NCI-H2196 treated with DMSO at 0.1 percent for 48 hours (cell line): ENCODE measurements at regions not wholly inside any gene's neighbourhood (a gene's known extent, or its start where the extent isn't known, plus 50 kb on each side); places are given as distances from the start of the nearest gene placed in this dataset.

Source experiments
- DNase-seq: peaks from one replicate; lab custom pipeline; 2025; ENCODE audit not compliant: unreplicated experiment; lab: John Stamatoyannopoulos, UW

DNA sequence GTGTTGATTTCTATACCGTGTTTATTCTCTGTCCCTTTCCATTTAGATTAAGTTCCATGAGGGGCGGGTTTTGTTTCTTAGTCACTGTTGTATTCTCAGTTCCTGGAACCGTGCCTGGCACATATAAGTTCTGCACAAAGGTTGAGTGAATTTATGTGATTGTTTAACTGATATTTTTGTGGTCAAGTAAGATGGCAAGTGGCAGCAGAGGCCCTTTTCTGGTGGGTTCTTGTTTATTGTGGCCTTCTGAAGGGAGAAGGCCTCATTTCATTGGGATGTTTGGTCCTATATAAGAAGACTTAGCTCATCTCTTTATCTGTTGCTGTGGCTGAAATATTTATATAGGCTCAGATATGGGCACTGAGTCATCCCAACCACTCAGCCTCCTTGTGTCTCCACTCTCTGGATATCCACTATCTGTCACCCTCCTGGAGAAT, 262.5 kb downstream of the PSAT1 start:
- no peak for DNase-seq

- DNase-seq, result no peak
Measured at GRCh38 chr9:78562021-78562420, 265.1 kb downstream of the PSAT1 start.

- DNase-seq, result no peak
Measured at GRCh38 chr9:78563269-78563668, 266.3 kb downstream of the PSAT1 start.

- DNase-seq, result no peak
Measured at GRCh38 chr9:78565481-78565880, 268.6 kb downstream of the PSAT1 start.

DNA sequence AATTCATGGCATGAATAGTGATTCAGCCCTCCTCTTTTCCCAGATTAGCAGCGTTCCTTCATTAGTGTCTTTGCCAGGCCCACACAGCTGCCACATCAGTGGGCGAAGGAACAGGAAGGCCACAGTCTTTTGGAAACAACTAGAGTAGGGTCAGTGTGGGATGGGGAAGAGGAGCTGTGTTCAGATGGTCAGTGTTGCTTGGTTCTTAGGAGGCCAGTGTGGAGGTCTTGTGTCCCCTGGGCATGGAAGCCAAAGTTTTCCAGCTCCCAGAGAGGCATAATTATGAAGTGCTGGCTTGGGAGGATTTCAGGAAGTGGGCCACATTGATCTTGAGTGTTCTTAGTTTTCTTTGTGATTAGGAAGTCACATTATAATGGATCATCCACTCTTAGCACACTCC, 269.6 kb downstream of the PSAT1 start:
- DNase-seq, result no peak

- no peak for DNase-seq
Measured at GRCh38 chr9:78566948-78567675, 270.2 kb downstream of the PSAT1 start.

GRCh38 chr9:78567693-78568092, 270.8 kb downstream of the PSAT1 start:
- DNase-seq, result no peak

DNA sequence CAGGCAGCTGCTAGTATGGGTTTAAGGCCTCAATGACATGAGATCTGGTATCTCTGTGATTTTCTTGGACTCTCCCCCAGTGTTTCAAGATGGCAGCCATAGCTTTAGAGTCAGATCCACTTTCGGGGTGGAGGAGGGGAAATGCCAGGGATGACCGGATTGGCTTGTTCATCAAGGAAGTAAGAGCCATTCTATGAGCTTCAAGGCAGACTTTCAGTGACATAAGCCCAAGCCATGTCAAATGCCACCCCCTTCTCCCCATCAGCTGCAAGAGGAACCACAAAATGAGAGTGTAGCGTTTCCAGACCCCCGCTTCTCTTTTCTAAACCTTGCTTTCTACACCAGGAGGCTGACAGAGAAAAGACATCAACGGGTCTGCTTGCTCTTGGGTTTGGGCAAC, 271.8 kb downstream of the PSAT1 start:
- DNase-seq, result no peak

DNA sequence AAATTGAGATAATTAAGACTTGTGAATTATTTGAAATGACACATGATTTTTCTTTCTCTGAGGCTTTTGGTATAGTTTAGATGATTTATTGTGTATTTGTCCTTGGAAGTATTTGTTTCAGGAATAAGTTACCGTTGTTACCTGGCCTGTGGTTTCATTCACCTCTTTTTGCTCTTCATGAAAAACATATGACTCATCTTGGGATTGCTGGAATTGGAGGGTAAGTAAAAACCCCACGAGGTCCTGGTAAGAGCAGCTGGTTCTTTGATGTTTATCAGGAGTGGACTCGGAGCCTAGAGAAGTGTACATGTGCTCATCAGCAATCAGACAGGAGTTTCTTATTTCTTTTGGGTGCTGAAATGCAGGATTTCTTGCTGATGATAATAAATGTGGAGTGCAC, 275.3 kb downstream of the PSAT1 start:
- no peak for DNase-seq

- DNase-seq, result no peak
Measured at GRCh38 chr9:78573205-78573604, 276.3 kb downstream of the PSAT1 start.

DNA sequence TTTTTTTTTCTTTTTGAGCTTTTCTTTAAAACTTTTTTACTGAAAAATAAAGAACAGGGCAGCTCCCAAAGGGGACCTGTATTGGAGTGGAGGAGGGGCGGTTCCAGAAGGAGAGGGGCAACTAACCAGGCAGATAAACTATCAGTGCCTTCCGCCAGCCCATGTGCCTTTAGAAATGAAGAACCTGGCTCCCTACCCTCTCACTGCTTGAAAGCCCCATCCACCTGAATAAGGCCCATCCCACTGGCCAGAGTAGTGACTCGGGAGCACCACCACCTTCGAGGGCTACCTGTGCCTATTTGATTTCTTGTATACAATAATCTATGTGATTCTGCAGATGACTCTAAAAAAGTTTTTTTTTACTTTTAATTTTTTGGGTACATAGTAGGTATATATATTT, 276.7 kb downstream of the PSAT1 start:
- no peak for DNase-seq

- no peak for DNase-seq
Measured at GRCh38 chr9:78574354-78575045, 277.6 kb downstream of the PSAT1 start.

- no peak for DNase-seq
Measured at GRCh38 chr9:78575081-78575480, 278.2 kb downstream of the PSAT1 start.

DNA sequence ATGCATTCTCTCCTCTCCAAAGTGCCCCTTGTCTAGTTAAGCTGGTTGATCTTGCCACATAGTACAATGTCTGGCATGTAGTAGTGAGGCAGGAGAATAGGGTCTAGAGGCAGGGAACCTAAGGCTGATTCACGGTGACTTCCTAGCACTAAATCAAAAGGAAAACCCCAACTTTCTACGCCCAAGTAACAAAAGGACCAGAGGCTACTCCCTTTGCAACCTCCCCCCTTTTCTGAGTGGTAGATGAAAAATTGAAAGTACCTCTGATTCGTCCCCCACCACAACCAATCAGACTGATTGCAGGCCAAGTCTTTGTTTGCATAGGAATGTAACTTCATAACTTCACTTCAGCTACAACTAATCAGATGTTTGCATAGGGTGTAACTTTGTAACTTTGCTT, 278.8 kb downstream of the PSAT1 start:
- DNase-seq, result no peak

GRCh38 chr9:78577156-78577906, 280.4 kb downstream of the PSAT1 start:
- DNase-seq, result no peak

- no peak for DNase-seq
Measured at GRCh38 chr9:78578072-78578471, 281.1 kb downstream of the PSAT1 start.

DNA sequence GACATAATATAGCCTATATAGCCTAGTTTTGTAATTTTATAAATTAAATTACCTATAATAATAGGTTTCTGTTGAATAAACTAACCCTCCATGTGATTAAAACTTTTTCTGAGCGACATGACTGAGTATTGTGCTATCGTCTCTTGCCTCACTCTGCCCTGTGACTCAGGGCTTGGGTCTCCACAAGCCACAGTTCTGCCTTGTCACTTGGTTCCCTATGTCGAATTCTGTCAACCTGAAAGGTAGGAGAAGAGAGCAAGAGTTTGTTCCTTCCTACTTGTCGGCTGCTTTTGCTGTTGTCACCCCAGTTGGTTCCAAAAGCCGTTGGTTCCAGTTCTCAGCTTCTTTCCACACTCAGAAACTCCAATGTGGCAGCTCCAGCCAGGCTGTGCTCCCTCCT, 285.9 kb downstream of the PSAT1 start:
- DNase-seq, result no peak

DNA sequence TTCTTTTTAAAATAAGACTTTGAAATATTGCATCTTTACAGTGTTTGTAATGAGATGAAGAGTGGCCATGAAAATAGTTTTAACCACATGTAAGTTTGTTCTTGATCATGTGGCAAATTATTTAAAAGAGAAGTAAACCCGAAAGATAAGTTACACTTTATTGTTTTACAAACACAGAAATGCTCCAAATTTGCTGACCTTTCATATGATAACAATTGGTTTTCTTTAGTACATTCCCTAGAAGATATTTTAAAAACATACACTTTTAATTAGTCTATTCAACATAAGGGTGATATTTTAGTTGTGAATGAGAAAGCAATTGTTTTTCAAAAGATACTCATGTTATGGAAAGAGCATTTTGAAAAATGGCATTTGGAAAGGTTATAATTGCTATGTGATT, 287.7 kb downstream of the PSAT1 start:
- no peak for DNase-seq

DNA sequence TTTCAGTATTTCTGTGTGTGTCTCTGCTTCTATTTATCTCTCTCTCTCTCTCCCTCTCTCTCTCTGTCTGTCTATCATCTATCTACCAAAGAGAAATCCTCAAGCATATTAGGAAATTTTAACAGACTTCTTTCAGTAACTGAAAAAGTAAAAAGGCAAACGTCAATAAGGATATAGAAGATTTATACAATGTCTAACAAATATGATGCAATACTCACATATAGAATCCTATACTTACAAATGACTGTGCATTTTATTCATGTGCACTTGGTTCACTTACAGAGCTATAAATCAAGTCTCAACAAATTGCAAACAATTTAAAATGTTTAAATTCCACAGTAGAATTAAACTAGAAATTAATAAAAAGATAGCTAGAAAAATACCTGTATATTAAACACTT, 289.0 kb downstream of the PSAT1 start:
- no peak for DNase-seq

DNA sequence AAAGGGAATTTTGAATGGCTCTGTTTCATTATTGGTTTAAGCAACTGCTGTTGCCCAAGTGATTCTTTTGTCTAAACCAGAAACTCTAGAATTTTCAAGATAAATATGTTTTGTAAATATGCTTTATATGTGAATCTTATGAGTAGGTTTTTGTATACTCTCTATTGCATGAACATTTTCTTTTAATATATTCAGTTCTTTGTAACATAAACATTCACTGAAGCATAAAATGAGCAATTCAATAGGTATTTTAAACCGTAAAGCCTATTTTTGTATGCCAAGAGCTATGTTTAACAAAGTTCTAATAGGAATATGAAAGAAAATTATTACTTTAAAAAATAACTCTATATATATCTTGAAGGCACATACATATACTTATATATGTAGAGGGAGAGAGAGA, 293.1 kb downstream of the PSAT1 start:
- DNase-seq, result no peak

DNA sequence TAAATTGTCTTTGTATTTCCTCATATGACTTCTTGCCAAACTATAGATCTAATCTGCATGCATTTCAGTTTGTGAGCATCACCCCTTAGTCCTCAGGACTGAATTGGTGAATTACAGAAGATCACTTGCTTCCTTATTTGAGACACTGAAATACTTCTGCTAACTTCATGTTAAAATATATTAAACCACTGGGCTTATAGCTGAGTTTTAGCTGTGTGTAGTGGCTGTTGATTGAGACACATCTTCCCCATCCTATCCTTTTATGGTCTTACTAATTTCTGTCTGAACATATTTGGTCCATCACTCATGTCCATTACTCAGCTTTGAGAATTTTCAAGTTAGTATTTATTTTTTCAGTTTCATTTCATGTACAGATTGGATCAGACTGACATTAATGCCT, 295.9 kb downstream of the PSAT1 start:
- DNase-seq, result no peak
